ENCODE measurements at regions not wholly inside any gene's neighbourhood (a gene's known extent, or its start where the extent isn't known, plus 50 kb on each side); places are given as distances from the start of the nearest gene placed in this dataset.

GRCh38 chr14:101233391-101233790 lies 327.9 kb upstream of the DIO3 start:
- DNase-seq = no peak

GRCh38 chr14:101233808-101234207 lies 327.5 kb upstream of the DIO3 start:
- DNase-seq = no peak

GRCh38 chr14:101234244-101234937 lies 326.9 kb upstream of the DIO3 start:
- DNase-seq = no peak

GRCh38 chr14:101234999-101235334 lies 326.3 kb upstream of the DIO3 start:
- no peak for DNase-seq

- DNase-seq = no peak
Observed at GRCh38 chr14:101235335-101236103, 325.8 kb upstream of the DIO3 start.

- DNase-seq = no peak
Observed at GRCh38 chr14:101236496-101237251, 324.6 kb upstream of the DIO3 start.

GRCh38 chr14:101237252-101237616 lies 324.1 kb upstream of the DIO3 start:
- no peak for DNase-seq

GRCh38 chr14:101239065-101239464 lies 322.2 kb upstream of the DIO3 start:
- no peak for DNase-seq

GRCh38 chr14:101241147-101241546 lies 320.1 kb upstream of the DIO3 start:
- no peak for DNase-seq

GRCh38 chr14:101241807-101242278 lies 319.5 kb upstream of the DIO3 start:
- DNase-seq = no peak

- no peak for DNase-seq
Observed at GRCh38 chr14:101242442-101243385, 318.6 kb upstream of the DIO3 start.

- no peak for DNase-seq
Observed at GRCh38 chr14:101243587-101244338, 317.5 kb upstream of the DIO3 start.

- DNase-seq = no peak
Observed at GRCh38 chr14:101246894-101247841, 314.1 kb upstream of the DIO3 start.

- no peak for DNase-seq
Observed at GRCh38 chr14:101247842-101248725, 313.2 kb upstream of the DIO3 start.

- no peak for DNase-seq
Observed at GRCh38 chr14:101248840-101249675, 312.2 kb upstream of the DIO3 start.

- no peak for DNase-seq
Observed at GRCh38 chr14:101249676-101250036, 311.6 kb upstream of the DIO3 start.

- DNase-seq = no peak
Observed at GRCh38 chr14:101250336-101250947, 310.9 kb upstream of the DIO3 start.

Data from cerebellar nuclear complex (tissue), 1 donor.